PC-9 (cell line): ENCODE measurements at regions not wholly inside any gene's neighbourhood (a gene's known extent, or its start where the extent isn't known, plus 50 kb on each side); places are given as distances from the start of the nearest gene placed in this dataset.

Experiments used
- EZH2 ChIP-seq: fragments of 200-600 bp; sonication (generic); IDR thresholded peaks from 2 replicates; pipeline ENCODE4 v1.8.0; 2017; ENCODE audit warnings: antibody characterized with exemption, low read depth
- TF ChIP-seq, protein P1 (sequence below): fragments of 200-600 bp; sonication (generic); conservative IDR thresholded peaks from 2 replicates; pipeline ENCODE4 v1.6.1; 2017; ENCODE audit warnings: mixed run types, antibody characterized with exemption, mild to moderate bottlenecking, moderate library complexity

DNA sequence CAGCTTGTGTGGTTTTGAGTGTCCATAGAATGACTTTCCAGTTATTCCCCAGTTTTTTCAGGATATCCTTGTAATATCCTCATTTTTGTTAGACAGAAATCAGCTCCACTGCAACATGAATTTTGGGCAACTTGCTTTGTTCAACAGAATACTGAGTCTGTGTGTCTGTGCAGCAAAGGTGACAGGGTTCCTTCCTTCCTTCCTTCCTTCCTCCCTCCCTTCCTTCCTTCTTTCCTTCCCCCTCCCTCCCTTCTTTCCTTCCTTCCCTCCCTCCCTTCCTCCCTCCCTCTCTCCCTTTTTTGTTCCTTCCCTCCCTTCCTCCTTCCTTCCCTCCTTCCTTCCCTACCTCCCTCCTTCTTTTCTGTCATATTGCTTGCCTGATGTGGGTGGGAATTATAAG lies 496.5 kb downstream of the EPM2A start:
- TF ChIP-seq, protein P1, sequence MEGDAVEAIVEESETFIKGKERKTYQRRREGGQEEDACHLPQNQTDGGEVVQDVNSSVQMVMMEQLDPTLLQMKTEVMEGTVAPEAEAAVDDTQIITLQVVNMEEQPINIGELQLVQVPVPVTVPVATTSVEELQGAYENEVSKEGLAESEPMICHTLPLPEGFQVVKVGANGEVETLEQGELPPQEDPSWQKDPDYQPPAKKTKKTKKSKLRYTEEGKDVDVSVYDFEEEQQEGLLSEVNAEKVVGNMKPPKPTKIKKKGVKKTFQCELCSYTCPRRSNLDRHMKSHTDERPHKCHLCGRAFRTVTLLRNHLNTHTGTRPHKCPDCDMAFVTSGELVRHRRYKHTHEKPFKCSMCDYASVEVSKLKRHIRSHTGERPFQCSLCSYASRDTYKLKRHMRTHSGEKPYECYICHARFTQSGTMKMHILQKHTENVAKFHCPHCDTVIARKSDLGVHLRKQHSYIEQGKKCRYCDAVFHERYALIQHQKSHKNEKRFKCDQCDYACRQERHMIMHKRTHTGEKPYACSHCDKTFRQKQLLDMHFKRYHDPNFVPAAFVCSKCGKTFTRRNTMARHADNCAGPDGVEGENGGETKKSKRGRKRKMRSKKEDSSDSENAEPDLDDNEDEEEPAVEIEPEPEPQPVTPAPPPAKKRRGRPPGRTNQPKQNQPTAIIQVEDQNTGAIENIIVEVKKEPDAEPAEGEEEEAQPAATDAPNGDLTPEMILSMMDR = no peak
- TF ChIP-seq EZH2 = no peak
